ENCODE measurements at regions not wholly inside any gene's neighbourhood (a gene's known extent, or its start where the extent isn't known, plus 50 kb on each side); places are given as distances from the start of the nearest gene placed in this dataset.

GRCh38 chr13:64362564-64362963 lies 2867.6 kb downstream of the PCDH9 start:
- no peak for DNase-seq

- DNase-seq: no peak
Observed at GRCh38 chr13:64347664-64348063, 2882.5 kb downstream of the PCDH9 start.

GRCh38 chr13:64339373-64340063 lies 2890.6 kb downstream of the PCDH9 start:
- no peak for DNase-seq

- DNase-seq: no peak
Observed at GRCh38 chr13:64338671-64339070, 2891.5 kb downstream of the PCDH9 start.

DNA sequence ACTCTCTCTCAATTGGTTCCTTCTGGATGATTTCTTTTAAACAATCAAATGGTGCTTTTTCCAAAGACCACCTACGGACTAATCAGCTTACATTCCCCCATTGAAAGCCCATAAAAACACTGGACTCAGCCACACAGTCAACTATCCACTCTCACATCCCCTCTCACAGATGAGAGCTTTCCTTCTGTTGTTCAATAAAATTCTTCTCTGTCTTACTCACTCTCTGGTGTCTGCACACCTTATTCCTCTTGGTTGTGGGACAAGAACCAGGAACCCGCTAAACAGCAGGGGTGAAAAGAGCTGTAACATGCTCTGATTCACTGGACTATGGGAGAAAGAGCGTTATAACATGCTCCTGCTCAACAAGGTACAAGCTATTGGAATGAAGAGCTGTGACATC lies 2896.2 kb downstream of the PCDH9 start:
- DNase-seq: no peak

DNA sequence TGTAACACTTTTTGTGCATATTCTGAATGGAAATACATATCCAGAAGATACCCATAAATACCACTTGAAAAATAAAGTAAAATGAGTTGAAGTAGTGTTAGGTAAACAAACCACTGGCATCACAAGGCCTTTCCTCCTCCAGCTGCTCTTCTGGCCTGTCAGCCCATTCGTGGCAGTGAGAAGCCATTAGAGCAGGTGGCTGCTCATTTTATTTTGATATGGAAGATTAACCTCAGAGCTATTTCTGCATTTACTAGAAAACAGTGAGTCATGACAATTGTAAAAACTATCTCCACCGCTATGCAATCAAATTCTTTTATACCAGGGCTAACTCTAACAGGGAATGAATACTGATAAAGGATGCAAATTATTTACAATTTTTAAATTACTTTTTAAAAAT lies 2898.1 kb downstream of the PCDH9 start:
- DNase-seq: no peak

DNA sequence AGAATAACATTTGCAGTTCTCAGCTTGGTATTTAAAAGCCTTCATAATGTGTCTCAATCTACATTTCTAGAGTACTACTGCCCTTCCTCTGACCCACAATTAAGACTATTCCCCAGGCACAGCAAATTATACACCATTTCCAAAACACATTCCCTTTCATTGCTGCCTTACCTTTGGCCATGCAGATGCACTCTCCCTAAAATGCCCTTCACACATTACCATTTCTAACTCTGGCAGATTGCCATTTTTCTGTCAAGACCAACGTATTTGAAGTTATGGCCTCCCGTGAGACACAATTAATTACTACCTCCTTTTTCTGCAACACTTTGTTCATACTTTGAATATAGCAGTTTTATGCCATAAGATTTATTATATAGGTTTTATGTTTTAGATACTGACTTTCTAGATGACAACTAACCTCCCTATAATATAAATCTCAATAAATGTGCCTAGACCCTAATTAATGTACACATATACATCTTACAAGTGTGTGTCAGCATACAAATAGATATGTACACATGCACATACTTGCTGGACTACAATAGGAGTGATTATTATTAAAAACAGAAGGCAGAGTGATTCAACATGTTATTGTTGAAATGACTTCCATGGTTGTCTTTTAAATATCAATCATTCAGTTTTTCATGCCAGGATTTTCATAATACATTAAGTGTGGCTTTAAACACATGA lies 2902.5 kb downstream of the PCDH9 start:
- DNase-seq: no peak

- no peak for DNase-seq
Observed at GRCh38 chr13:64314331-64314730, 2898.7 kb upstream of the PCDH20 start.

DNA sequence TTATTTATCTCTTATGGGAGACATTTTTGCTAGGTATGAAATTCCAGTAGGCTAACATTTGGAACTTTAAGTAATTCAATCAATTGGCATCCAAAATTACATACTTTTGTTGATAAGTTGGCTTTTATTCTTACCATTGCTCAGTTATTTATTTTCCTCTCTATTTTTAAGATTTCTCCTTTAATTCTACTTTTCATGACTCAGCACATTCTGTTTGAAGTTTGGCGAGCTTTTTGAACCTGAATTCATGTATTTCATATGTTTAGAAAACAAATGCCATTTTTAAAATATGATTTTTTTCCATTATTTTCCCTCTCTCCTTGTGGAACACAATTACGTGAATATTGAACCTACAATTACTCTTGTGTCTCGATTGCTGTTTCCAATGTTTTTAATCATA lies 2896.3 kb upstream of the PCDH20 start:
- DNase-seq: no peak

DNA sequence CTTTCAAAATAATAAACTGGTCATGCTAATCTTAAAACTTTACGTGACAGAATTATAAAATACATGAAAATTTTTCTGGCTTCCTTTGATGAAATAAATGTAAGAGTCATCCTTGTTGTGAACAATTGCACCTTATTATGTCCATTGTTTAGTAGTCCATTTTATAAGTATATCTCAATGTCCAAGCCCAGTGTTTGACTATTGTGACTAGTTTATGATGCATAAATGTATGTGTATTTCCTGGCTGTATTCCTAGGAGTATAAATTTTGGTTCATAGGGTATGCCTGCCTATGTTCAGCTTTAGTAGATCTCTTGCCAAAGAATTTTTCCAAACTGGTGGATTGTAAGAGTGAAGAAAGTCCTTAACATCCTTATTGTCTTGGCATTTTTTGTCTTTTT lies 2895.5 kb upstream of the PCDH20 start:
- DNase-seq: no peak

DNA sequence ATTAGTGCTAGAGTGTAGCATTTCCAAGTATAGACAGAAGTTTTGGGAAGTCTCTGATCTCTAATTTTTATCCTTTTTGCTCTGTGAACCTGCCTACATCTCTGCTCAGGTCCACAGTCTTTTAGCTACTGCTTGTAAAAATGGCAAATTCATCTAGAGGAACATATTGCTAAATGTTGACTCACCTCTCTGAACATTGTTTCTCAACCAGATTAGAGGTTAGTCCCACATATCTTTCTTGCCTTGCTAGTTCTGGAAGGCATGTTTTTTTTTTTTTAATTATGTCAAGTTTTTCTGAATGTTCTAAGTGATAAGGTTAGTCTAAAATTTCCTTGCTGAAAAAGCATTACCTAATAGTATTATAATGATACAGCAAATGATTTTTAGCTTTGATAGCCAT lies 2889.6 kb upstream of the PCDH20 start:
- no peak for DNase-seq

- no peak for DNase-seq
Observed at GRCh38 chr13:64300239-64300638, 2884.6 kb upstream of the PCDH20 start.

- DNase-seq: no peak
Observed at GRCh38 chr13:64293923-64294322, 2878.3 kb upstream of the PCDH20 start.

- DNase-seq: no peak
Observed at GRCh38 chr13:64289702-64290101, 2874.1 kb upstream of the PCDH20 start.

GRCh38 chr13:64283926-64284325 lies 2868.3 kb upstream of the PCDH20 start:
- no peak for DNase-seq

DNA sequence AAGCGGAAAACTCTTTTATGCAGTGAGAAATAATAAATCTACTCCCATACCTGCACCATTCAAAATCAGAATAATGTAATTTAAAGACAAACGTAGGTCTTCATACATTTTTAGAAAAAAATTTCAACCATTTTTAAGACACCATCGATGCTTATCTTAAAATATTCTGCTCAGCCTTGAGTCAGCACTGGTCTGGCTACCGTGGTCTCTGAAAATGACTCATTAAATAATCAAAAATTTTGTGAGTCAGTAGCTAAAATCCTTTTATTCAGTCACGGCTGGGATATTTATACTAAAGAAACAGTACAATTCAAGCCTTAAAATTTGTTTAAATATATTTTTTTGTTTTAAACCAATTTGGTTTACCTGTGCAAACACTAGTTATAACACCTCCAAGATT lies 2862.8 kb upstream of the PCDH20 start:
- DNase-seq: peak; percentile 62

GRCh38 chr13:64277097-64277496 lies 2861.4 kb upstream of the PCDH20 start:
- no peak for DNase-seq

- DNase-seq: no peak
Observed at GRCh38 chr13:64276232-64276631, 2860.6 kb upstream of the PCDH20 start.

- DNase-seq: no peak
Observed at GRCh38 chr13:64274481-64275217, 2859.0 kb upstream of the PCDH20 start.

DNA sequence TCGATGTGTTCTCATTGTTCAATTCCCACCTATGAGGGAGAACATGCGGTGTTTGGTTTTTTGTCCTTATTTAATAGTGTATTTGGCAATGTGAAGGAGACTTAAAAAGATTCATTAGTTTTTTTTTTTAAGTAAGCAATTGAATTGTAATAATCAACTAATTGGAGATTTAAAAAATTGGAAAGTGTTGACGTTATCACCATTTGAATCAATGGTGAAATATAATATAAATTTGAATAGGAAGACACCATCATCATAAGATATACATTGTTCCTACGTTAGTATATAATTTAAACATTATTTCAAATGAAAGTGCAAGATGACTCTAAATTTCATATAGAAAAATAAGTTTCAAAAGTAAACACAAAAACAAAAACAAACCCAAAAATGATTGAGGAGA lies 2858.1 kb upstream of the PCDH20 start:
- DNase-seq: no peak

DNA sequence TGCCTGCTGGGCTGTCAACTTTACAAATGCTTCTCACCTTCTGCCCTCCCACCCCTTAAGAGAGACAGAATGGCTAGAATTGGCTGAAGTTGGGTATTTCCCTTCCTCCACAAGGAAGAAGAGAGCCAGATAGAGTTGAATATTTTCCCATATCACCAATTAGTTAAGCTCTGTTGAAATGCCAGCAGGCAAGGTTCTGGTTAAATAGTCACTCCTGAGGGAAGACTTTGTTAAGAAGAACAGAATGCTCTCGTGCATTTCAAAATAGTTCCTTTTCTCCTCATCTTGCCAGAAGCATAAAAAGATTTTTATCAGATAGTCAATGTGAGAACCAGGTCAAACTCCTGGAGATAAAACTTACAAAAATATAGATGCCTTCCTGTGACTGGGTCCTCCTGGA lies 2857.0 kb upstream of the PCDH20 start:
- DNase-seq: no peak

DNA sequence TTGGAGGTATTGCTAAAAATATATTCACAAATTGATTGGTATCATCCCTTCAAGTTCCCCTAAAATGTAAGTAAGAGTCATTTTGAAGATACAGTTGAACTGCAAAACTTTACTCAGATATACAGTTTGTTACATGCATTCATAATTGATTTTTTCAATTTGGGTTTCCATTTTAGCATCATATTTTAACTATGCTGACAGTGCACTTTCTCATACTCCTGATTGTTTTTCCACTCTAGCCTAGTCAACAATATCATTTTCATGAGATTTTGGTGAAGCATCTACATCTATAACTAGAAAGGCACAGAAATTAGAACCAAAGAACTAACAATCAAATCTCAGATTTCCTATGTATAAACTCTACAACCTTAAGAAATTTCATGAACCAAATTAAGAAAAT lies 2850.4 kb upstream of the PCDH20 start:
- DNase-seq: no peak

GRCh38 chr13:64263285-64263684 lies 2847.6 kb upstream of the PCDH20 start:
- DNase-seq: no peak

- DNase-seq: no peak
Observed at GRCh38 chr13:64256751-64257150, 2841.1 kb upstream of the PCDH20 start.

Data from amniotic stem cell (primary cell).